Mesothelial cell of epicardium (in vitro differentiated cells): ENCODE measurements at regions not wholly inside any gene's neighbourhood (a gene's known extent, or its start where the extent isn't known, plus 50 kb on each side); places are given as distances from the start of the nearest gene placed in this dataset.

ENCODE experiments used
- DNase-seq, 2 experiments: peaks; one replicate each; pipeline ENCODE4 v3.0.0; 2021; ENCODE audit warnings: low spot score in 2 of 2; ENCODE audit not compliant: unreplicated experiment in 2 of 2
- H3K27ac Mint-ChIP-seq: 2 replicates; pipeline ENCODE4 v1.8.0; 2021; ENCODE audit warnings: mixed read lengths
- H3K27me3 Mint-ChIP-seq: 2 replicates; pipeline ENCODE4 v1.8.0; 2021; ENCODE audit warnings: low read depth, mixed read lengths
- H3K36me3 Mint-ChIP-seq: 2 replicates; pipeline ENCODE4 v1.8.0; 2021; ENCODE audit warnings: mixed read lengths
- H3K4me1 Mint-ChIP-seq: 2 replicates; pipeline ENCODE4 v1.8.0; 2021; ENCODE audit warnings: mixed read lengths
- H3K4me3 Mint-ChIP-seq: 2 replicates; pipeline ENCODE4 v1.8.0; 2021; ENCODE audit warnings: mild to moderate bottlenecking, moderate library complexity, mixed read lengths
- H3K9me3 Mint-ChIP-seq: 2 replicates; pipeline ENCODE4 v1.8.0; 2021; ENCODE audit warnings: mixed read lengths
- TF ChIP-seq, protein P1 (sequence below): fragments of 200-600 bp; sonication (generic); IDR thresholded peaks from one replicate; pipeline ENCODE4 v1.5.0; 2021; ENCODE audit warnings: antibody characterized with exemption; ENCODE audit not compliant: unreplicated experiment

DNA sequence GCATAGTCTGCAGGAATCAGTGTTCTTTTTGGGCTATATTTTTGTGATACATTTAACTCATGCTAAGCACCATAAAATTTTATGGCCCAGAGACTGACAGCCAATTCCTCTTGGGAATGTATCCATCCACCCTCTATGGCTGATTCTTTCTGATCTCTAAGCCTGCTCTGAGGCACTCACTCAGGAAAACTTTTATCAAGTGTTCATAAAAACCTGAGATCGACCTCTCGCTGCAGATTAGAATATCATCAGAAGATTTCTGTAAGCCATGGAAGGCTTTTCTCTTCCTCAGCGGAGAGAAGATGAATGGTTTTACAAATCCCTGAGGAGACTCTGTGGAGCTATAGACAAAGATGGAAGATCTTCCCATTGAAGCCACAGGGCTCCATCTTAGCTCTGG, 489.8 kb upstream of the GHITM start:
- Mint-ChIP-seq H3K4me1 (peaks cover 15% of the 10 kb centered on the region), H3K4me3 (no peak overlapping the region), H3K27me3 (peaks cover 2% of the 10 kb centered on the region), H3K9me3 (peaks cover 15% of the 10 kb centered on the region), H3K36me3 (peaks cover 3% of the 10 kb centered on the region), H3K27ac (no peak overlapping the region)
- TF ChIP-seq, protein P1, sequence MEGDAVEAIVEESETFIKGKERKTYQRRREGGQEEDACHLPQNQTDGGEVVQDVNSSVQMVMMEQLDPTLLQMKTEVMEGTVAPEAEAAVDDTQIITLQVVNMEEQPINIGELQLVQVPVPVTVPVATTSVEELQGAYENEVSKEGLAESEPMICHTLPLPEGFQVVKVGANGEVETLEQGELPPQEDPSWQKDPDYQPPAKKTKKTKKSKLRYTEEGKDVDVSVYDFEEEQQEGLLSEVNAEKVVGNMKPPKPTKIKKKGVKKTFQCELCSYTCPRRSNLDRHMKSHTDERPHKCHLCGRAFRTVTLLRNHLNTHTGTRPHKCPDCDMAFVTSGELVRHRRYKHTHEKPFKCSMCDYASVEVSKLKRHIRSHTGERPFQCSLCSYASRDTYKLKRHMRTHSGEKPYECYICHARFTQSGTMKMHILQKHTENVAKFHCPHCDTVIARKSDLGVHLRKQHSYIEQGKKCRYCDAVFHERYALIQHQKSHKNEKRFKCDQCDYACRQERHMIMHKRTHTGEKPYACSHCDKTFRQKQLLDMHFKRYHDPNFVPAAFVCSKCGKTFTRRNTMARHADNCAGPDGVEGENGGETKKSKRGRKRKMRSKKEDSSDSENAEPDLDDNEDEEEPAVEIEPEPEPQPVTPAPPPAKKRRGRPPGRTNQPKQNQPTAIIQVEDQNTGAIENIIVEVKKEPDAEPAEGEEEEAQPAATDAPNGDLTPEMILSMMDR = no peak
- no peak for DNase-seq

DNA sequence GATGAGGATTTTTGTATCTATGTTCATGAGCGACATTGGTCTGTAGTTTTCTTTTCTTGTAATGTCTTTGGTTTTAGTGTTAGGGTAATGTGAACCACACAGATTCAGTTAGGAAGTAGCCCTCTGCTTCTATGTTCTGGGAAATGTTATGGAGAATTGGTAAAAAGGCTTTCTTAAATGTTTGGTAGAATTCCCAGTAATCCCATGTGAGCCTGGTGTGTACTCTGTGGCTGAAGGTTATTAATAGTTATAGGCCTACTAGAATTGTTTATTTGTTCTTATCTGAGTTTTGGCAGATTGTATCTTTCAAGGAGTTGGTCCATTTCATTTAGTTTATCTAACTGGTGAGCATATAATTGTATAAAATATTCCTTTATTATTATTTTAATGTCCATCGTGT, 484.6 kb upstream of the GHITM start:
- H3K36me3 Mint-ChIP-seq = peaks cover 10% of the 10 kb centered on the region
- H3K27ac Mint-ChIP-seq = no peak overlapping the region
- TF ChIP-seq, protein P1 = no peak
- H3K4me3 Mint-ChIP-seq = no peak overlapping the region
- DNase-seq = no peak
- H3K27me3 Mint-ChIP-seq = peaks cover 2% of the 10 kb centered on the region
- H3K9me3 Mint-ChIP-seq = peaks cover 29% of the 10 kb centered on the region
- peaks cover 3% of the 10 kb centered on the region for H3K4me1 Mint-ChIP-seq

DNA sequence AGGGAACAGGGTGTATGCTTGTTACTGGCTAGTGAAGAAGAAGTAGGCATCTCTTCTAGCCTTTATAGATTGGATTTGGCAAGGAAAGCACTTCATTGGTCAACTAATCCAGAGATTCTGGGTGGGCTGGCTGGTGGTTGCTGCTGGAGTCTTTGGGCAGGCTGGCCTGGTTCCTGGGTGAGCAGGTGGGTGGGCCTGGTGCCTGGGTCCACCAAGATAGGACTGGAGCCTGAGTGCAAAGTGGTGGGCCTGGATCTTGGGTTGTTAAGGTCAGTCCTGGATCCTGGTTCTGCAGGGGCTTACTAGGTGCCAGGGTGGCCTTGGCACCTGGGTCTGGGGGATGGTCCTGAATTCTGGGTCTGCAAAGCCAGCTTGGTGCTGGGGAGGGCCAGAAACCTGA, 482.4 kb upstream of the GHITM start:
- no peak for DNase-seq
- Mint-ChIP-seq H3K4me1 (no peaks in the 10 kb centered on the region), H3K9me3 (peaks cover 29% of the 10 kb centered on the region), H3K27ac (no peak overlapping the region), H3K27me3 (peaks cover 2% of the 10 kb centered on the region), H3K4me3 (no peak overlapping the region), H3K36me3 (peaks cover 10% of the 10 kb centered on the region)
- TF ChIP-seq, protein P1 = no peak

- TF ChIP-seq, protein P1 = no peak
- Mint-ChIP-seq H3K27ac (no peak overlapping the region), H3K27me3 (peaks cover 2% of the 10 kb centered on the region), H3K4me1 (no peaks in the 10 kb centered on the region), H3K9me3 (peaks cover 29% of the 10 kb centered on the region), H3K36me3 (peaks cover 10% of the 10 kb centered on the region), H3K4me3 (no peak overlapping the region)
- DNase-seq = no peak
These were observed 481.8 kb upstream of the GHITM start for GRCh38 chr10:83657487-83657886.

DNA sequence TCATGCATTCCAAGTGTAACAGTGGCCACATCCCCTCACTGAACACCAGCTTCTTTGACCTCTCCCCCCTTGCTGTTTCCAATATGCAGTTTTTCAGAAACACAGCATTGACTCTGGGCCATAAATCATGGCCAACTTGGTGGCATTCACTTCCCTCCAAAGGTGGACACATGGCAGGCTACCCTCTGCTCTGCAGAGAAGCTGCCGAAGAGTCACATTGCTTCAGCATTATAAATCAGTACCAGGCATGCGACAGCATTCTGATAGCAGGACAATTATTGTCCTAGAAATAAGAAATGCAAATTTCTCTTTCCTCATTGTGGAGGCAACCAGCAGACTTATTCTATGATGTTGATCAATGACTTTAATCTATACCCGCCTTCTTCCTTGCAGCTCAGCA, 475.4 kb upstream of the GHITM start:
- no peak overlapping the region for H3K4me3 Mint-ChIP-seq
- no peaks in the 10 kb centered on the region for H3K27me3 Mint-ChIP-seq
- no peak for DNase-seq
- TF ChIP-seq, protein P1 = no peak
- H3K27ac Mint-ChIP-seq = no peak overlapping the region
- peaks cover 14% of the 10 kb centered on the region for H3K9me3 Mint-ChIP-seq
- no peaks in the 10 kb centered on the region for H3K4me1 Mint-ChIP-seq
- no peaks in the 10 kb centered on the region for H3K36me3 Mint-ChIP-seq

GRCh38 chr10:83666762-83667161, 472.5 kb upstream of the GHITM start:
- Mint-ChIP-seq H3K27me3 (no peaks in the 10 kb centered on the region), H3K36me3 (no peaks in the 10 kb centered on the region), H3K4me1 (peaks cover 2% of the 10 kb centered on the region), H3K9me3 (peaks cover 19% of the 10 kb centered on the region), H3K27ac (no peak overlapping the region), H3K4me3 (no peak overlapping the region)
- TF ChIP-seq, protein P1 = no peak
- no peak for DNase-seq
